Naive thymus-derived CD4-positive, alpha-beta T cell (primary cell): ENCODE measurements at regions not wholly inside any gene's neighbourhood (a gene's known extent, or its start where the extent isn't known, plus 50 kb on each side); places are given as distances from the start of the nearest gene placed in this dataset.

ENCODE experiments used
- ATAC-seq: fragments of 150-1000 bp; cut with Tn5 transposase; 2 replicates; pipeline ENCODE4 v1.10.0; 2021; ENCODE audit warnings: mild to moderate bottlenecking, moderate library complexity
- CTCF ChIA-PET: fragments of 350-600 bp; sonication (Branson Sonifier 250); formaldehyde crosslinking; loops from one replicate; lab custom pipeline; 2021; ENCODE audit warnings: antibody characterized with exemption; lab: Charles Lee
- POLR2A ChIA-PET: fragments of 350-600 bp; sonication (Branson Sonifier 250); formaldehyde crosslinking; loops from one replicate; lab custom pipeline; 2021; ENCODE audit warnings: antibody characterized with exemption, inconsistent platforms; lab: Charles Lee
- DNase-seq, 9 donors: peaks; one replicate each; pipeline versions ENCODE4 v3.0.0 to v3.0.0-alpha.2; 2020 to 2022; ENCODE audit warnings: mixed read lengths in 1 of 9
- H3K27ac ChIP-seq: one replicate; pipeline ENCODE4 v1.7.0; 2013; ENCODE audit warnings: mild to moderate bottlenecking, low read depth, low read length, moderate library complexity
- H3K27me3 ChIP-seq, 2 donors: one replicate each; pipeline ENCODE4 v1.7.0; 2013; ENCODE audit warnings: low read length in 2 of 2, mild to moderate bottlenecking in 2 of 2, moderate library complexity in 2 of 2; ENCODE audit not compliant: control insufficient read depth in 2 of 2, insufficient read depth in 2 of 2
- H3K36me3 ChIP-seq, 3 experiments: 1 replicate in 2 of 3; 2 replicates in 1 of 3; pipeline ENCODE4 v1.7.0; 2013; ENCODE audit warnings: low read length in 3 of 3, mild to moderate bottlenecking in 3 of 3, moderate library complexity in 1 of 3; ENCODE audit not compliant: insufficient read depth in 3 of 3, control insufficient read depth in 2 of 3
- H3K4me1 ChIP-seq, 2 donors: one replicate each; pipeline ENCODE4 v1.7.0; 2013; ENCODE audit warnings: low read length in 2 of 2, mild to moderate bottlenecking in 2 of 2, moderate library complexity in 1 of 2; ENCODE audit not compliant: control insufficient read depth in 2 of 2, insufficient read depth in 2 of 2
- H3K4me3 ChIP-seq: 2 replicates; pipeline ENCODE4 v1.7.0; 2013; ENCODE audit warnings: mild to moderate bottlenecking, low read length
- H3K9me3 ChIP-seq, 3 experiments: 1 replicate in 2 of 3; 2 replicates in 1 of 3; pipeline ENCODE4 v1.7.0; 2013; ENCODE audit warnings: low read length in 3 of 3; ENCODE audit not compliant: control insufficient read depth in 2 of 3
- H3K27ac Mint-ChIP-seq, 9 donors: one replicate each; pipeline ENCODE4 v1.8.0; 2020 to 2022; ENCODE audit warnings: mixed read lengths in 9 of 9, mild to moderate bottlenecking in 8 of 9, moderate library complexity in 5 of 9, inconsistent platforms in 2 of 9
- H3K27me3 Mint-ChIP-seq, 5 donors: one replicate each; pipeline ENCODE4 v1.8.0; 2021 to 2022; ENCODE audit warnings: mixed read lengths in 5 of 5, mild to moderate bottlenecking in 1 of 5
- H3K36me3 Mint-ChIP-seq, 5 donors: one replicate each; pipeline ENCODE4 v1.8.0; 2020 to 2022; ENCODE audit warnings: mixed read lengths in 5 of 5, mild to moderate bottlenecking in 3 of 5, inconsistent platforms in 1 of 5
- H3K4me1 Mint-ChIP-seq, 7 donors: one replicate each; pipeline ENCODE4 v1.8.0; 2020 to 2022; ENCODE audit warnings: mixed read lengths in 7 of 7, mild to moderate bottlenecking in 3 of 7, inconsistent platforms in 1 of 7
- H3K4me3 Mint-ChIP-seq, 10 donors: one replicate each; pipeline ENCODE4 v1.8.0; 2020 to 2022; ENCODE audit warnings: mild to moderate bottlenecking in 10 of 10, mixed read lengths in 10 of 10, moderate library complexity in 6 of 10, inconsistent platforms in 2 of 10
- H3K9me3 Mint-ChIP-seq, 11 donors: one replicate each; pipeline ENCODE4 v1.8.0; 2020 to 2022; ENCODE audit warnings: mixed read lengths in 11 of 11, mild to moderate bottlenecking in 4 of 11, inconsistent platforms in 1 of 11, moderate library complexity in 1 of 11
- intact Hi-C, 2 donors: fragments of 100-400 bp; cut with micrococcal nuclease; formaldehyde crosslinking; loops; one replicate each; pipeline ENCODE4 v1.15.1; 2023

DNA sequence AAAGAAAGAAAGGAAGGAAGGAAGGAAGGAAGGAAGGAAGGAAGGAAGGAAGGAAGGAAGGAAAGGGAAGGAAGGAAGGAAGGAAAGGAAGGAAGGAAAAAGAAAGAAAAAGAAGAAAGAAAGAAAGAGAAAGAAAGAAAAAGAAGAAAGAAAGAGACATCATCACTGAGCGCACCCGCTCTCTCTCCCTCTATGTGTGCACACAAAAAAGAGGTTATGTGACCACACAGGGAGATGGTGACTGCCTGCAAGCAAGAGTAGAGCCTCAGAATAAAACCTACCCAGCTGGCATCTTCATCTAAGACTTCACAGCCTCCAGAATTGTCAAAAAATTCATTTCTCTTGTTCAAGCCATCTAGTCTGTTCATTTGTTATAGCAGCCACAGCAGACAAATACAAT lies 1307.4 kb upstream of the ACVR2A start:
- Histone ChIP-seq H3K9me3 (no peaks in the 10 kb centered on the region), H3K4me3 (no peak overlapping the region), H3K36me3 (no peaks in the 10 kb centered on the region), H3K4me1 (no peaks in the 10 kb centered on the region), H3K27ac (no peak overlapping the region), H3K27me3 (no peaks in the 10 kb centered on the region)
- intact Hi-C loops = no loop called here
- Mint-ChIP-seq H3K27ac (no peak overlapping the region), H3K27me3 (no peaks in the 10 kb centered on the region), H3K36me3 (no peaks in the 10 kb centered on the region), H3K4me1 (no peaks in the 10 kb centered on the region), H3K9me3 (peaks cover 0 to 17% (median 9%) of the 10 kb centered on the region in 11 donors), H3K4me3 (no peak overlapping the region)
- CTCF ChIA-PET = no interaction called here
- POLR2A ChIA-PET = no interaction called here
- ATAC-seq (no peak), DNase-seq (no peak)

DNA sequence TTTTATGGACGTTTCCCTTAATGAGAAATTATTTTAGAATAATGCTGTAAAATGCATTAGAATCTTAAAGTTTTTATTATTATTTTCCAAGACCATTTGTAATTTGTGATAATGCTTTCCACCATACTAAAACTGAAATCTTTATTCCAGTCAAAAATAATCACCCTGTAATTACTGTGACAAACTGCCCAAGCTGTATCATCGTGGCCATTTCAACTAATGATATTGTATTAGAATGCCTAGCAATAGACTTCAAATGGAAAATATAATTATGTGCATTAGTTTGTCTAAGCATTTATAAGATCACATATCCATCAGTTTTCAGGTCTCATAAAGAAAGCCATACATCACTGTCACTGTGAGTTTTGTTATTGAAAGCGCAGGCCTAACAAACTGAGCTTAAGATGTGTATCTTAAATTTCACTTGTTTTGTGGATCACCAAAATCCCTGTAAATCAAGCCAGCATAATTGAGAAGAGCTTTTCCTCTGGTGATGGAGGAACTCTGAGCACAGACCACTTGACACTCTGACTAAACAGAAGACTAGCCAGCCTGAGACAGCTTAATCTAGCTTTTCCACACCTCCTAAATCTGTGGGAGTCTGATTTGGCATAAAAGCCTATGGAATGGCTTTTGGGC lies 1312.2 kb upstream of the ACVR2A start:
- Histone ChIP-seq H3K4me1 (no peaks in the 10 kb centered on the region), H3K27me3 (no peaks in the 10 kb centered on the region), H3K9me3 (no peaks in the 10 kb centered on the region), H3K36me3 (no peaks in the 10 kb centered on the region), H3K27ac (no peak overlapping the region), H3K4me3 (no peak overlapping the region)
- Mint-ChIP-seq H3K4me1 (no peaks in the 10 kb centered on the region), H3K36me3 (no peaks in the 10 kb centered on the region), H3K4me3 (no peak overlapping the region), H3K9me3 (peaks cover 0 to 9% (median 0%) of the 10 kb centered on the region in 11 donors), H3K27ac (no peak overlapping the region), H3K27me3 (no peaks in the 10 kb centered on the region)
- intact Hi-C loops = no loop called here
- ChIA-PET POLR2A (no interaction called here), CTCF (no interaction called here)
- ATAC-seq (no peak), DNase-seq (no peak)

GRCh38 chr2:146532009-146532408 lies 1312.8 kb upstream of the ACVR2A start:
- Histone ChIP-seq H3K4me1 (no peaks in the 10 kb centered on the region), H3K27ac (no peak overlapping the region), H3K4me3 (no peak overlapping the region), H3K9me3 (no peaks in the 10 kb centered on the region), H3K36me3 (no peaks in the 10 kb centered on the region), H3K27me3 (no peaks in the 10 kb centered on the region)
- no peak overlapping the region for H3K27ac Mint-ChIP-seq
- ATAC-seq (no peak), DNase-seq (no peak)
- ChIA-PET POLR2A (no interaction called here), CTCF (no interaction called here)
- no peaks in the 10 kb centered on the region for H3K4me1 Mint-ChIP-seq
- H3K27me3 Mint-ChIP-seq = no peaks in the 10 kb centered on the region
- intact Hi-C loops = no loop called here
- H3K9me3 Mint-ChIP-seq = peaks cover 0 to 9% (median 0%) of the 10 kb centered on the region in 11 donors
- H3K36me3 Mint-ChIP-seq = no peaks in the 10 kb centered on the region
- no peak overlapping the region for H3K4me3 Mint-ChIP-seq

DNA sequence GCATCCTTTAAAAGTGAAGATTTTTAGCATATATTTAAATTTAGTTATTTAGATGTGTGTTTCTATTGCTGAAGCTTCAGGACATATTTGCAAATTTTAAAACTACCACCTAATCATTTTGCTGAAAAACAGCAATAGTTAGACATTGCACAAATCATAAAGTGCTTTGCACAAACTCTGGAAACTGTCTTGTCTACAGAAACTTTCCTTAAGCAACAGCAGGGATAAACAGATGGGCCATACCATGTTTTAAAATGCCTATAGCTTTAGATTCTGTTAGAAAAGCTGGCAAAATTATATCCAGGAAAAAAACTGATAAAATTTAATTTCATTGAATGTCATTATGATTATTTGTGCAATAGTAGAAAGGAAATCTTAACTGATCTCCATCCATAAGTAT lies 1313.9 kb upstream of the ACVR2A start:
- no peaks in the 10 kb centered on the region for H3K36me3 Mint-ChIP-seq
- ChIA-PET POLR2A (no interaction called here), CTCF (no interaction called here)
- Histone ChIP-seq H3K27ac (no peak overlapping the region), H3K4me1 (no peaks in the 10 kb centered on the region), H3K9me3 (no peaks in the 10 kb centered on the region), H3K36me3 (no peaks in the 10 kb centered on the region), H3K4me3 (no peak overlapping the region), H3K27me3 (no peaks in the 10 kb centered on the region)
- no peaks in the 10 kb centered on the region for H3K4me1 Mint-ChIP-seq
- no peak for ATAC-seq
- DNase-seq = no peak
- H3K9me3 Mint-ChIP-seq = peaks cover 0 to 1% (median 0%) of the 10 kb centered on the region in 11 donors
- H3K27me3 Mint-ChIP-seq = no peaks in the 10 kb centered on the region
- no peak overlapping the region for H3K4me3 Mint-ChIP-seq
- intact Hi-C loops = no loop called here
- no peak overlapping the region for H3K27ac Mint-ChIP-seq

- CTCF ChIA-PET = no interaction called here
- no peak for ATAC-seq
- no peak overlapping the region for H3K27ac ChIP-seq
- H3K9me3 ChIP-seq = no peaks in the 10 kb centered on the region
- no peak overlapping the region for H3K27ac Mint-ChIP-seq
- DNase-seq = no peak
- H3K4me1 Mint-ChIP-seq = no peaks in the 10 kb centered on the region
- no peaks in the 10 kb centered on the region for H3K36me3 Mint-ChIP-seq
- H3K4me3 Mint-ChIP-seq = no peak overlapping the region
- H3K9me3 Mint-ChIP-seq = no peaks in the 10 kb centered on the region
- H3K4me3 ChIP-seq = no peak overlapping the region
- H3K36me3 ChIP-seq = no peaks in the 10 kb centered on the region
- intact Hi-C loops = no loop called here
- H3K4me1 ChIP-seq = no peaks in the 10 kb centered on the region
- POLR2A ChIA-PET = no interaction called here
- no peaks in the 10 kb centered on the region for H3K27me3 Mint-ChIP-seq
- H3K27me3 ChIP-seq = no peaks in the 10 kb centered on the region
Observed at GRCh38 chr2:146527166-146527565, 1317.7 kb upstream of the ACVR2A start.

DNA sequence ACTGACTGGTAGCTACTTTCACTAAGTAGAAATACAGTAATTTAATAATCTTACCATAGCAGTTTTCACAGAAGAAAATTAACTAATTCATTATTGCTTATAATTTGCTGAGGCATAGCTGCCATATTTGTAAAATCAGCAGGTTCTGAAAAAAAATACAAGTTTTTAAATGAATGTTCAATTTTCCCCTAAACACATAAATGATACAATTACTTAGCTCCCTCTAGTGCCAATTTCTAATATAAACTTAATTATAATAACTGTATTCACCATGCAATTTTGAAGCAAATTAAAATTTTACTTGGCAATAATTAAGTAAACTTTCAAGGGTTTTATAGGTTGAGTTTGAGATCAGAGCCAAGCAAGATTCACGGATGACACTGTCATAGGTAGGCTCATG lies 1321.6 kb upstream of the ACVR2A start:
- Mint-ChIP-seq H3K4me1 (no peaks in the 10 kb centered on the region), H3K27ac (no peak overlapping the region), H3K36me3 (no peaks in the 10 kb centered on the region), H3K27me3 (no peaks in the 10 kb centered on the region), H3K4me3 (no peak overlapping the region), H3K9me3 (no peaks in the 10 kb centered on the region)
- no peaks in the 10 kb centered on the region for H3K36me3 ChIP-seq
- no peak overlapping the region for H3K27ac ChIP-seq
- POLR2A ChIA-PET = no interaction called here
- CTCF ChIA-PET = no interaction called here
- H3K4me1 ChIP-seq = no peaks in the 10 kb centered on the region
- no peaks in the 10 kb centered on the region for H3K27me3 ChIP-seq
- ATAC-seq = no peak
- no peak for DNase-seq
- intact Hi-C loops = no loop called here
- no peak overlapping the region for H3K4me3 ChIP-seq
- H3K9me3 ChIP-seq = no peaks in the 10 kb centered on the region

- ChIA-PET CTCF (no interaction called here), POLR2A (no interaction called here)
- ATAC-seq (no peak), DNase-seq (no peak)
- Histone ChIP-seq H3K36me3 (no peaks in the 10 kb centered on the region), H3K27me3 (no peaks in the 10 kb centered on the region), H3K4me1 (no peaks in the 10 kb centered on the region), H3K27ac (no peak overlapping the region), H3K9me3 (no peaks in the 10 kb centered on the region), H3K4me3 (no peak overlapping the region)
- H3K9me3 Mint-ChIP-seq = peaks cover 0 to 8% (median 0%) of the 10 kb centered on the region in 11 donors
- no peaks in the 10 kb centered on the region for H3K4me1 Mint-ChIP-seq
- H3K4me3 Mint-ChIP-seq = no peak overlapping the region
- no peak overlapping the region for H3K27ac Mint-ChIP-seq
- H3K27me3 Mint-ChIP-seq = no peaks in the 10 kb centered on the region
- no peaks in the 10 kb centered on the region for H3K36me3 Mint-ChIP-seq
- intact Hi-C loops = no loop called here
Observed at GRCh38 chr2:146506851-146507250, 1338.0 kb upstream of the ACVR2A start.
